D341Med (cell line): ENCODE measurements at regions not wholly inside any gene's neighbourhood (a gene's known extent, or its start where the extent isn't known, plus 50 kb on each side); places are given as distances from the start of the nearest gene placed in this dataset.
"Not testable (repeated sequence)": the region's sequence is repeated elsewhere in the genome, so short reads cannot be mapped to it uniquely, and the experiment has no call there.

Experiments used
- DNase-seq: peaks from one replicate; pipeline ENCODE4 v3.0.0; 2012; ENCODE audit warnings: low spot score

DNA sequence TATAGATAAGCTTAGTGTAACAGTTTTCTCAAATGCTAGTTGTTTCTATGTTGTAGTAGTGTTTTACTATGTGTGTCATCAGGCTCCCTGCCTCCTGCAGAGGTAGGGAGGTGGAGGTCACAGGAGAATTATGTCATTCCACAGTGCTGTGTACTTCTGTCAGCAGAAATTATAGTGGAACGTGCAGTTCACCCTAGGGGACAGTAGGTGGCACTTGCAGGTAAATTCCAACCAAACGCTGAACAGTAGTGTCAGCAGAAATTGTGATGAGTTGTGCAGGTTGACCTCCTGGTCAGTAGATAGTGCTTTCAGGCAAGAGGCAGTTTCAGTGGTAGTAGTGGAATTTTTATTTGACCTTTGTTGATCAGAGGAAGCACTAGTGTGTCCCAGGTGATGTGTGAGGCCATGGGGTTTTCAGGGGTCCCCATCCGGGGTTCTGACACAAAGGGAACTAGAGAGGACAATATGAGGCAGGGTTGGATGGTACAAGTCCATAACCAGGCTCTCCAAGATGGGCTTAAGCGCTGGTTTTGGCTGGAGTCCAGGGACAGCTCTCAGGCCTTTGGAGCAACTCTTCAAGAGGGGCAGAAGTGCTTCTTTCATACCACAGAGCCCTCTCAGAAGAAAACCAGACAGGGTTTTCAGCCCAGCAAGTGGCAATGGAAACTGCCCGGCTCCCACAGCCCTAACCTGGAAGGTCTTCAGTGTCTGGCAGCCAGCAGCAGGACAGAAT is 402.9 kb downstream of the CYLC2 start:
- peak; percentile 51 for DNase-seq

DNA sequence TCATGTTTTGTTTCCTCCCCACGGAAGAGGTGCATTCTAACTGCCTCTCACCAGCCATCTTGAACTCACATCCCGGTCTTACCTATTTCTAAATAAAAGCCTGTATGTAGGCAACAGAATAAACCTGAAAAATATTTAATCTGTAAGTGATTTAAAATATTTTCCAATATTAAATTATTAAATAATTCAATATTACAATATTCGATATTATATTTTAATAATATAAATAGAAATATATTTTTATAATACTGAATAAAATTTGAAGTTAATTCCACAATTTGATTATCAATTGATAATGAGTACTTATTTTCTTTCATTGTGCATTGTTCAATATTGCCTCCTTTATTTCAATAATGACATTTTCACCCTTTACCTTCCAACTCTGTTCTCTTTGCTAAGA is 404.4 kb downstream of the CYLC2 start:
- no peak for DNase-seq

DNA sequence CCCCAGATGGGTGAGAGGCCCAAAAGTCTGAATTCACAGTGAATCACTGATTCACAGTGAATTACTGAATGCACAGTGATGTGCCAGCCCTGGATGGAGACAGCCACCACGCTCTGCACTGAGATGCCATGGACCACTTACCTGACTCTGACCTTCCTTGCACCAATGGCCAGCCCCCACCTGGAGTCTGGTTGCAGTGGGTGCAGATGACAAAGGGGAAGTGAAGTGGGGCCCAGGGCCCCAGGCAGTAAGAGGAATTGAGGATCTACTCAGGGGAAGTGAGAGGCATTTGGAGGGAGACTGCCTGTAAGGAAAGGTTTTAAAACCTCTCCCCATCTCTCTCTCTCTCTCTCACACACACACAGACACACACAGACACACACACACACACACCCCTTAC is 412.1 kb downstream of the CYLC2 start:
- DNase-seq: no peak

DNA sequence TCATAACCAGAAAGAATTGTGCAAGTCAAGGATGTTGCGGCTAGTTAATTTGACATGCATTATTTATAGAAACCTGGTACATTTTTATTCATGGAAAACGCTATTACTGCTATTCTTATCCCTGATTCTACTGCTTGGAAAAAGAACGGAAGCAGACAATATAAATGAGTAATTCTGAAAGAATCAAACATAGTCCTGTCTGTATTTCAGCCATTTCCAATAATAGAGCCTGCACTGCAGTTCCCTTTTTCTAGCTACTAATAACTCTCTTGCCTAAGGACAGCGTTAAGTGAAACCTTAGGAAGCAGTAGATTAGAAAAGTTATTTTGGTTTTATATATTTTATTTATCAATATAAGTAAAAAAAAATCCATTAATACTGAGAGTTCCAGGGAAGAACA is 414.9 kb downstream of the CYLC2 start:
- no peak for DNase-seq

DNA sequence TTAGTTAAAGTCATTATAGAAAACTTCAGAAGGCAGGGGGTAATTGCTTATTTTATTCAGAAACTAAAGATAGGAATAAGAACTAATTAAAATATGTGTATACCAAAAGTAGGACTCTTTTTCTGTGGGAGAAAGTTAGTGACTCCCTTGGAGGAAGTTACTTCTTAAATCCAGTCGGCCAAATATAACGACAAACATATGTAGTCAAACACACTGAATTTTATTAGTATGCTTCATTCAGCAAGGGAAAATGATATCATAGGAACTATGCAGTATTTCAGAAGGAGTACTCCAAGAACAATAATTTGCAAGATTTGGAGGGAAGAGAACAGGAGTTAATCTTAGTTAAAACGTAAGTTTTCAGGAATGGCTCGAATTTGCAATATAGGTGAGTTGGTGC is 432.6 kb downstream of the CYLC2 start:
- DNase-seq: no peak

DNA sequence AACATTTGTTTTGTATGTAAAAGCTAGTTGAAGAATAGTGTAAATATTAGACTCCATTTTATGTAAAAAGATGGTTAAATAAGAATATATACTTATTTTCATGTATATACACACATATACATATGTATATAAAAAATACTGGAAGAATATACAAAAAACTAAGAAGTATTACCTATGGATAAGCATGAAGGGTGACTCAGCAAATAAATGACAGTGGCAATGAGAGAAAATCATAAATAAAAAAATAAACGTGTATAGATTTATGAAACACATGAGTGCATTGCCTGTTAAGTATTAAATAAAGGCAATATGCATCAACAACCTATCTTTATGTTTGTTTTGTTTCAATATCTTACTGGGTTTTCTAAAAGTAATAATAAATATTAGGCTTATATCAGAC is 435.3 kb downstream of the CYLC2 start:
- DNase-seq: no peak

DNA sequence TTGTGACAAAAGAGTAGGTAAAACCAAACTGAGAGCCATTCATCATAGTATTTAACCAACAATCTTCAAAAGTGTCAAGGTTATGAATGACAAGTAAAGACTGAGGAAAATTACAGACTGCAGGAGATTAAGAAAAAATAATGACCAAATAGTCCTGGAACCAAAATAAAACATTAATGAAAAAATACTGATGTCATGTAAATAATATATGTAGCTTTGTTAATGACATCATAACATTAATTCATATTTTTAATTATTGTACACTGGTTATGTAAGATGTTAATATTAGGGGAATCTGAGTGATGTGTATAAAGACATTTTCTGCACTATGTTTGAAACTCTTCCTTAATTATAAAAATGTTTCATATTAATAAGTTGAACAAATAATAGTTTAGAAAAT is 436.7 kb downstream of the CYLC2 start:
- DNase-seq: no peak

DNA sequence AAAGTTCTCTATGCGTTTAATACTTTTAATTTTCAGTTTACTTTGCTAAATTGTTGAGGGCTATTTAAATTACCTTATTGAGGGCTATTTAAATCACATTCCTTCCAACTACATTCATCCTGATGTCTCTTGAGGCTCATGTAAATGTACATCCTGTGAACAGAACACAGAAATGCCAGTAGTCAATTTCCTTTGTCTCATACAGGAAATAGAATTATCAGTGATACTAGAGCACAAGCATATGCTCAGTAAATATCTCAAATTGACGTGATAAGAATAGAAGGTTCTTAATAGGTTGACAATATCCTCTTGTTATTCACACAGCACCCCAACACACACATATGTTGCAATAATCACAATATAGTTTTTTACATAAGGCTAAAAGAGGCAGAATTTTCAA is 449.0 kb downstream of the CYLC2 start:
- no peak for DNase-seq

DNA sequence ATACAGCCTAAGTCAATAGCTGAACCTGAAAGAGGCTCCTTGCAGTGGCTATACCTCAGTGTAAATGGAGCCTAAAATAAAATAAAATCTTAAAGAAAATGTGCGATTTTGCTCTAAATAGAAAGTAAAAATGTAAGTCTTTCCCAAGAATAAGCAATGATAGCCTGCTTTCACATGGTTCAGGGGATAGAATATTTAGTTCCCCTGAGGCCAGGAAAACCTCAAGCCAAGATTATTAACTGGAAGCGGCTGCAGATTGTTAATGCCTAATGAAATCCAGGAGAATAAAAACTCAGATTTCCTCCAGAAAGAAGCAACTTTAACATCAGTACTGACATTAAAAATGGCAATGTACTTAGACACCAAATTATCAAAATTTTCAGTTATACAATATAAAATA is 463.7 kb downstream of the CYLC2 start:
- no peak for DNase-seq

DNA sequence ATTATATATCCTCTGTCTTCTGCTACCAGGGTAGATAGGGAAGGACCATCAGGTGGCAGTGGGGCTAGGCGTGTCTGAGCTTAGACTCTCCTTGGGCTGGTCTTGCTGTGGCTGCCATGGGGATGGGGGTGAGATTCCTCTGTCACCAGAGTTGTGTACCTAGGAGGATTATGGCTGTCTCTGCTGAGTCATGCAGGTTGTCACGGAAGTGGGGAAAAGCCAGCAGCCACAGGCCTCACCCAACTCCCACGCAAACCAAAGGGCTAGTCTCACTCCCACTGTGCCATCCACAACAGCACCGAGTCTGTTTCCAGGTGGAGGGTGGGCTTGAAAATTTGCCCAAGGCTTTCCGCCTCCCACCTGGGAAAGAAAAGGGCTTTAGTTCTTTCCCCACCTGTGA is 476.1 kb downstream of the CYLC2 start:
- DNase-seq: no peak

DNA sequence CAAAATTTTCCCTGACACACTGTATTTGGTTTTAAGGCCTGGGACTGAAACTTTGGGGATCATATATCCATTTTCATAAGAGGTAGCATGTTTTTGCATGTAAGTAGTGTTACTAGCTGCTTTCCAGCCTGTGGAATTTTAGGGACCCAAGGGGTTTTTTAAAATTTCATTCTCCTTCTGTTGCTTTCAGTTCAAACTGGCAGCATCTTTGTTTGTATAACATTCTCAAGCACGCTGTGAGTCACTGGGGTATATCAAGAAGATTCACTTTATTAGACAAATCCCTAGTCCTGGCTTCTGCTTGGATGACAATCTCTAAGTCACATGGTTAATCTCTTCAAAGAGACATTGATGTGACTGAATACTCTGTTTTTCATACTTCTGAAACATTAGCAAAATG is 479.0 kb downstream of the CYLC2 start:
- DNase-seq: no peak

DNA sequence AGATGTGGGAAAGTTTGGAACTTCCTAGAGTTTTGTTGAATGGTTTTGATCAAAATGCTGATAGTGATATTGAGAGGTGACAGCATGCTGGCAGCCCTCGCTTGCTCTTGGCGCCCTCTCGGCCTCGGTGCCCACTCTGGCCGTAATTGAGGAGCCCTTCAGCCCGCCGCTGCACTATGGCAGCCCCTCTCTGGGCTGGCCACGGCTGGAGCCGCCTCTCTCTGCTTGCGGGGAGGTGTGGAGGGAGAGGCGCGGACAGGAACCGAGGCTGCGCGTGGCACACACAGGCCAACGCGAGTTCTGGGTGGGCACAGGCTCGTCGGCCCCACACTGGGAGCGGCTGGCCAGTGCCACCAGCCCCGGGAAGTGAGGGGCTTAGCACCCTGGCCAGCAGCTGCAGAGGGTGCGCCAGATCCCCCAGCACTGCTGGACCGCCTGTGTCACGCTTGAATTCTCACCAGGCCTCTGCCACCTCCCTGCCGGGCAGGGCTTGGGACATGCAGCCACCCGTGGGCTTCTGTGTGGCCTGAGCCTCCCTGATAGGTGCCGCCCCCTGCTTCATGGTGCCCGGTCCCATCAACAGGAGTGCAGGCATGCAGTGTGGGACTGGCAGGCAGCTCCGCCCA is 488.5 kb downstream of the CYLC2 start:
- DNase-seq: no peak

DNA sequence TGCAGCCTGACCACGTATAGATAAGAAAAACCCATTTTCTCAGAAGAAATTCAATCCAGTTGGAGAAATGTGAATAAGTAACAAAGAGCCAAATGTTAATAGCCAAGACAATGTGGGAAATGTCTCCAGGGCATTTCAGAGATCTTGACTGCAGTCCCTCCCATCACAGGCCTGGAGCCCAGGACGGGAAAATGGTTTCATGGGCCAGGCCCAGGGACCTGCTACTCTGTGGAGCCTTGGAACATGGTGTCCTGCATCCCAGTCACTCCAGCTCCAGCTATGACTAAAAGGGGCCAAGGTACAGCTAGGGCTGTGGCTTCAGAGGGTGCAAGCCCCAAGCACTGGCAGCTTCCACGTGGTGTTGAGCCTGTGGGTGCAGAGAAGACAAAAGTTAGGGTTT is 490.0 kb downstream of the CYLC2 start:
- DNase-seq: no peak

DNA sequence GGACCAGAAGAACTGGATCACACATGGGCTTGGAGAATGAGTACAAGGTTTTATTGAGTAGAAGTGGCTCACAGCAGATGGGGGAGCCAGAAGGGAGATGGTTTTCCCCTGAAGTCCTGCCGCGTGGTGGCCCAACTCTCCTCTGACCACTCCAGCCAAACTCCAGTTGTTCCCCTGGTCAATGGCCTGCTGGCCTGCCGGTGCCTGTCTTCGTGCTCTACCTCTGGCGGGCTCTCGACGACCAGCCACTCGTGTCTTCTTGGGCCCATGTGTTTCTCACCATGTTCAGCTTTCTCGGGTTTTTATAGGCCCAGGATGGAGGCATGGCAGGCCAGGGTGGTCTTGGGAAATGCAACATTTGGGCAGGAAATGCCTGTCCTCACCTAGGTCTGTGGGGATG is 519.6 kb downstream of the CYLC2 start:
- DNase-seq: no peak

DNA sequence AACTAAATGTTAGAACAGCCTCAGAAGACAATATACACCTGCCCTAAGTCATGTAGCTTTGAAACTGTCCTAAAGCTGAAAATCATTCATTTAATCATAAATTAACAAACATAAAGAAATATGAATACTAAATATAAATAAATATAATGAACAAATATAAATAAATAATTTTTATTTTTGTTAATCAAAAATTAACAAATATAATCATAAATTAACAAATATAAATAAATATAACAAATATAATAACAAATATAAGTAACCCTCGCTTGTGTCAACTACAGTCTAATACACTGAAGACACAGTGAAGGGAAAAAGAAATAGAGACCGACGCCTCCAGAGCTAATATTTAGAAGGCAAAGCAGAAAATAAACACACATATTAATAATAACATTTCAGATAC is 527.3 kb downstream of the CYLC2 start:
- DNase-seq: no peak

DNA sequence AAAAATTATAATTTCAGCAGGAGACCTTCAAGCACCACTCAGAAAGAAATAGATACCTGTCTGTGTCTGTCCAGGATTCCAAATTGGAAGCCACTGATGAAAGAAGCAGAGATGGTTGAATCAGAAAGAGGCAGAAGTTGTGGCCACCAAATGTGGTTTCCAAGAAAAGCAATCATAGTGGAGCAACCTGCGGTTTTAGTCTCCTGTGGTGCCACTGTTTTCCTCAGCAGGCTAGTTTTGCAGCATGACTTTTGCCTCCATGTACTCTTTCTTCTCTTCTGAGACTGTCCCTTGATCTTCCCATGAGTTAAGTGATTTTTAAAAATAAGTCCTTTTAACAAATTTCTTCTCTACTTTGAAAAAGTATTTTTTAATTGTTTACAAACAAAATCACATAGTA is 535.8 kb downstream of the CYLC2 start:
- DNase-seq: no peak

DNA sequence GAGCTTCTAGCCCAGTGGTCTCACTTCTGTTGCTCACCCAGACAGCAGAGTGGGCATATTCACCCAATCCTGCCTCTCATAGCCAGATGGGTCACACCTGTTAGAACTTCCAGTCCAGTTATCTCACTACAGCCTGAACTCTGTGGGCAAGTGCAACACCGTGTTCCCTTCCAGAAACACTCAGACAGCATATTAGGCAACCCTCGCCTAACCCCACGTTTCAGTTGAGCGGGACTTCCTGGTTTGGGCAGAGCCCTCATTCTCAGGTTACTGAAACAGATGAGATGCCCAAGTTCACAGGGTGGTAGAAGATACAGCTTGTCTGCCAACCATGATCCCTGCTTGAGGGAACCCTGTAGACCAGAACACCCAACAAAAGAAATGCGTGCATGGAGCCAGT is 538.2 kb downstream of the CYLC2 start:
- no peak for DNase-seq

DNA sequence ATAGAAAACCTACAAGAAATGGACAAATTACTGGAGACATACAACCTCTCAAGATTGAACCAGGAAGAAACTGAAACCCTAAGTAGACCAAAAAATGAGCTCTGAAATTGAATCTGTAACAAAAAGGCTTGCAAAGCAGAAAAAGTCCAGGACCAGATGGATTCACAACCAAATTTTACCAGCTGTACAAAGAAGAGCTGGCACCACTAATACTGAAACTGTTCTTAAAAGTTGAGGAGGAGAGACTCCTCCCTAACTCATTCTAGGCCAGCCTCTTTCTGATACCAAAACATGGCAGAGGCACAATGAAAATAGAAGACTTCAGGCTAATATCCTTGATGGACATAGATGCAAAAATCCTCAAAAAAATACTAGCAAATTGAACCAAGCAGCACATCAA is 542.3 kb downstream of the CYLC2 start:
- DNase-seq: no peak

DNA sequence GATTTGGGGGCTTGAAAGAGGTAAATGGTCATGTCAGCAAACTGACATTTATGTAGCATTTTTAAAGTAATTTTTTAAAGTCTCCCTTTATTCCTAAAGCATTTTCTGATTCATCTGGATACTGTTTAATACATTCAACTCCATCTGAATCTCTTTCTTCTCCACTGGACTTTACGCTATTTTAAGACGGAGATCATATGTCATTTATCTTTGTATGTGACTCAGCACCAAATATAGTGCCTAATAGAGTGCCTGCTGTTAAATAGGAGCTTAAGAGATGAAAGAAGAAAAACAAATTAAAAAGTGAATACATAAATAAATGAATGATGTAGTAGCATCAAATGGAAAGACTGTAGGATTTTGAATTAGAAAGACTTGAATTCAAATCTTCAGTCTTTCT is 548.8 kb upstream of the SMC2 start:
- DNase-seq: no peak

DNA sequence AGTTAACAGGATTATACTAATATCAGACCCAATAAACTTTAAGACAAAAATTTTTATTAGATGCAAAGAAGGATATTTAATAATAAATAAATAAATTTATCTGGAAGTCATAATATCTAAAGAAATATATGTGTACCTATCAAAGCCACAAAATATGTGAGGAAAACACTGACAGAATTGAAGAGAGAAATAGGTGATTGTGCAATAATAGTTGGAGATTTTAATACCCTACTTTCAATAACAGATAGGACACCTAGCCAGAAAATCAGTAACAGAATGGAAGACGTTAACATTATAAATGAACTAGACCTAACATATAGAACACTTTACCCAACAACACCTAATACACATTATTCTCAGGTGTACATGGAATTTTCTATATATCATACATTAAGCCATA is 541.4 kb upstream of the SMC2 start:
- no peak for DNase-seq

DNA sequence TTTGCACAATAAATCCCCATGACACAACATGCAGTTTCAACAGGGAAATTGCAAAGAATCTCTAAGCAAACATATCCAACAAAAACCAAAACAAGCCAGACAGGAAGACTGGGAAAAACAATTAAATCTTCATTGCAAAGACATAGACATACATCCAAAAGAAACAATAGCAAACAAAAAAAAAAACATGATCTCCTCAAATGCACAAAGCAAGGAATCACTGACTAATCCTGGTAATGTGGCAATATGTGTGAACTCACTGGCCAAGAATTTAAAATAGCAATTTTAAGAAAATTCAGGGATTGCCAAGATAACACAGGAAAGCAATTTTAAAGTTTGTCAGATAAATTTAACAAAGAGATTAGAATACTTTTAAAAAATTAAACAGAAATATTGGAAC is 520.1 kb upstream of the SMC2 start:
- DNase-seq: no peak

DNA sequence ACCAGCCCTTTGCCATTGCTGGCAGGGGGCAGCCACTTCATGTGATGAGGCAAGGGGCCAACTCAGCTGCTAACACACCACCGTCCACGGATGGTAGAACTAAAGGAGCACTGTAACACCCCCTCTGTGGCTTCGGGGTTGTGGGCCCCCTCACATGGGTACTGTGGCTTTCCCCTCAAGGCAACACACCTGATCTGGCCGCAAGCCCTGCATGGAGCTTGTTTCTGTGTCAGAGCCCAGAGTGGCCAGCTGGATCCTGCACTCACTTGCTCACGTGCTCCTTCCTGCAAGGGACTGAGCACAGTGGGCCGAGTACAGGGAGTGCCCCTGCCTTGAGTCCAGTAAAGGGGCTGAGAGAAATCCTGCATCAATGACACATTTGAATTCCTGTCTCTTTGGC is 507.4 kb upstream of the SMC2 start:
- no peak for DNase-seq

DNA sequence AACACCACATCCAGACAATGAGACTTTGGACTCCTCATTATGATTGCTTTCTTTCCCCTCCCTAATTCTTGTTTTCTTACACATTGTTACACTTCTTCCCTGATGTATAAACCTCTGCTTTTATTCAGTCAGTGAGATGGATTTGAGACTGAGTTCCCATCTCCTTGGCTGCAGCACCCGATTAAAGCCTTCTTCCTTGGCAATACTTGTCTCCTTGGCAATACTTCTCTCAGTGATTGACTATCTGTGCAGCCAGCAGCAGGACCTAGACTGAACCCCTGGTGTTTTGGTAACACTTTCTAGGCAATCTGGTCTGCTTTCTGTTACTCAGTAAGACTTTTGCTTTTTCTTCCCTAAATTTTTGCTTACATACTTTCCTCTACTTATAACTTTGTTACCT is 492.8 kb upstream of the SMC2 start:
- no peak for DNase-seq

DNA sequence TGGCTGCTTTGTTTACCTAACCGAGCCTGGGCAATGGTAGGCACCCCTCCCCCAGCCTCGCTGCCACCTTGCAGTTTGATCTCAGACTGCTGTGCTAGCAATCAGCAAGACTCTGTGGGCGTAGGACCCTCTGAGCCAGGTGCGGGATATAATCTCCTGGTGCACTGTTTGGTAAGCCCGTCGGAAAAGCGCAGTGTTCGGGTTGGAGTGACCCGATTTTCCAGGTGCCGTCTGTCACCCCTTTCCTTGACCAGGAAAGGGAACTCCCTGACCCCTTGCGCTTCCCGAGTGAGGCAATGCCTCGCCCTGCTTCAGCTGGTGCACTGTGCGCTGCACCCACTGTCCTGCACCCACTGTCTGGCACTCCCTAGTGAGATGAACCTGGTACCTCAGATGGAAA is 482.2 kb upstream of the SMC2 start:
- not testable (repeated sequence) for DNase-seq
